GM21360 (cell line): ENCODE measurements at regions not wholly inside any gene's neighbourhood (a gene's known extent, or its start where the extent isn't known, plus 50 kb on each side); places are given as distances from the start of the nearest gene placed in this dataset.

Experiments
- ATAC-seq: cut with Tn5 transposase; IDR thresholded peaks from one replicate; pipeline ENCODE4 v1.9.1; 2021; ENCODE audit warnings: mild to moderate bottlenecking, moderate library complexity; ENCODE audit not compliant: unreplicated experiment

GRCh38 chr6:40912158-40912946 is 126.7 kb downstream of the UNC5CL start:
- ATAC-seq = peak; percentile 89

- ATAC-seq = no peak
These were observed 128.6 kb downstream of the UNC5CL start for GRCh38 chr6:40910260-40910893.

GRCh38 chr6:40909811-40910210 is 129.2 kb downstream of the UNC5CL start:
- ATAC-seq = no peak

GRCh38 chr6:40907198-40907701 is 131.8 kb downstream of the UNC5CL start:
- no peak for ATAC-seq

GRCh38 chr6:40906759-40907158 is 132.3 kb downstream of the UNC5CL start:
- no peak for ATAC-seq

GRCh38 chr6:40904583-40905194 is 134.3 kb downstream of the UNC5CL start:
- ATAC-seq = no peak

GRCh38 chr6:40903456-40903855 is 135.6 kb downstream of the UNC5CL start:
- no peak for ATAC-seq

- no peak for ATAC-seq
These were observed 137.5 kb downstream of the UNC5CL start for GRCh38 chr6:40901322-40902055.

- ATAC-seq = no peak
These were observed 138.2 kb downstream of the UNC5CL start for GRCh38 chr6:40900791-40901190.

GRCh38 chr6:40899684-40900155 is 139.3 kb downstream of the UNC5CL start:
- ATAC-seq = no peak

- no peak for ATAC-seq
These were observed 140.9 kb downstream of the UNC5CL start for GRCh38 chr6:40898073-40898472.

- no peak for ATAC-seq
These were observed 141.5 kb downstream of the UNC5CL start for GRCh38 chr6:40897390-40898003.

- no peak for ATAC-seq
These were observed 142.3 kb downstream of the UNC5CL start for GRCh38 chr6:40896696-40897095.

GRCh38 chr6:40894962-40895799 is 143.8 kb downstream of the UNC5CL start:
- ATAC-seq = no peak

GRCh38 chr6:40893021-40893420 is 146.0 kb downstream of the UNC5CL start:
- no peak for ATAC-seq

- no peak for ATAC-seq
These were observed 146.8 kb downstream of the UNC5CL start for GRCh38 chr6:40892223-40892622.

GRCh38 chr6:40891686-40892085 is 147.3 kb downstream of the UNC5CL start:
- ATAC-seq = no peak

- no peak for ATAC-seq
These were observed 147.9 kb downstream of the UNC5CL start for GRCh38 chr6:40891131-40891530.

GRCh38 chr6:40889137-40889832 is 149.7 kb downstream of the UNC5CL start:
- ATAC-seq = no peak
